Heart left ventricle (tissue), 16 donors: ENCODE measurements at regions not wholly inside any gene's neighbourhood (a gene's known extent, or its start where the extent isn't known, plus 50 kb on each side); places are given as distances from the start of the nearest gene placed in this dataset.

ENCODE experiments used
- ATAC-seq, 4 donors: fragments of 200-7000 bp; cut with Tn5 transposase; one replicate each; pipeline ENCODE4 v1.9.1; 2020 to 2022; ENCODE audit warnings: moderate library complexity in 4 of 4, mild to moderate bottlenecking in 3 of 4, moderate number of reproducible peaks in 1 of 4
- DNase-seq, 5 donors: peaks; one replicate each; pipeline ENCODE4 v3.0.0-alpha.2; 2020
- H3K27ac ChIP-seq, 12 donors: fragments of 200-600 bp; sonication (generic) in 4 of 12; one replicate each; pipeline versions ENCODE4 v1.5.0 to v1.8.0; 2016 to 2022; ENCODE audit warnings: mild to moderate bottlenecking in 2 of 12
- H3K27me3 ChIP-seq, 9 donors: fragments of 200-600 bp; sonication (generic) in 2 of 9; one replicate each; pipeline versions ENCODE4 v1.5.1 to v1.8.0; 2016 to 2022; ENCODE audit warnings: mild to moderate bottlenecking in 3 of 9
- H3K36me3 ChIP-seq, 9 donors: fragments of 200-600 bp; sonication (generic) in 2 of 9; one replicate each; pipeline versions ENCODE4 v1.5.0 to v1.8.0; 2018 to 2022; ENCODE audit warnings: mild to moderate bottlenecking in 2 of 9
- H3K4me1 ChIP-seq, 12 donors: fragments of 200-600 bp; sonication (generic) in 4 of 12; one replicate each; pipeline versions ENCODE4 v1.5.0 to v1.8.0; 2016 to 2022; ENCODE audit warnings: mild to moderate bottlenecking in 3 of 12
- H3K4me3 ChIP-seq, 12 donors: fragments of 200-600 bp; sonication (generic) in 4 of 12; one replicate each; pipeline versions ENCODE4 v1.5.0 to v1.8.0; 2017 to 2022; ENCODE audit warnings: mild to moderate bottlenecking in 9 of 12, moderate library complexity in 4 of 12
- H3K9me3 ChIP-seq, 12 donors: fragments of 200-600 bp; sonication (generic) in 4 of 12; one replicate each; pipeline versions ENCODE4 v1.5.0 to v1.8.0; 2016 to 2022; ENCODE audit warnings: mild to moderate bottlenecking in 1 of 12
- CTCF ChIP-seq, 12 donors: fragments of 200-600 bp; sonication (generic) in 4 of 12; IDR thresholded peaks; one replicate each; pipeline versions ENCODE4 v1.5.0 to v1.8.0; 2018 to 2022; ENCODE audit warnings: antibody characterized with exemption in 12 of 12, mild to moderate bottlenecking in 5 of 12
- POLR2A ChIP-seq, 2 donors: fragments of 450-650 bp; IDR thresholded peaks; one replicate each; pipeline ENCODE4 v1.6.1; 2017; ENCODE audit warnings: antibody characterized with exemption in 2 of 2, mild to moderate bottlenecking in 2 of 2, moderate library complexity in 2 of 2
- WGBS, 4 donors: extraction: QIAGEN DNeasy Blood & Tissue Kit in 2 of 4; methylation state at CpG; one replicate each; pipeline versions ENCODE4 v1.1.5 to v1.1.7; 2013 to 2018; 5-methylcytosine and 5-hydroxymethylcytosine counted together
- intact Hi-C, 10 donors: fragments of 100-400 bp; cut with DNase I; formaldehyde crosslinking; loops; one replicate each; pipeline versions ENCODE4 v1.11.1 to v1.14.2; 2022
- donor health status: ischemic (EF 13 %, LVEDD 7.1; RV severe dilation, severe dysfunction).
- donor health status: healthy with polysubstance abuse.
- donor health status: DM: no; HTN: yes; CAD: no.
- donor health status: DM: no; HTN: no; CAD: no.
- donor health status: ischemic (EF 25% LVEDD 6.9; RV normal size, moderate dysfunction).
- donor health status: ischemic (EF 25% LVEDD 5.7; RV mildly dilated, moderate dysfunction).
- donor health status: healthy.
- donor health status: DM: yes; HTN: yes; CAD: no.
- donor health status: ischemic (EF 35%, LVEDD 5.7; RV mildly dilated, moderate dysfunction).
- donor health status: nonischemic (EF 11% LVEDD 7.7; RV severe dilation, severe dysfunction).
- donor health status: DM: yes; HTN: yes; CAD: no.
- donor health status: PGD.
- donor health status: ischemic (EF 29% LVEDD 5.4; RV normal size, mild dysfunction).
- donor health status: nonischemic (EF 23%, LVEDD 6.1; RV moderate dilation, normal function).

GRCh38 chr1:17994046-17994445 is 113.6 kb upstream of the IGSF21 start:
- Histone ChIP-seq H3K36me3 (no peaks in the 10 kb centered on the region), H3K9me3 (no peaks in the 10 kb centered on the region), H3K4me3 (no peak overlapping the region), H3K27me3 (peaks cover 0 to 18% (median 0%) of the 10 kb centered on the region in 9 donors), H3K27ac (no peak overlapping the region), H3K4me1 (no peaks in the 10 kb centered on the region)
- intact Hi-C loops: no loop called here
- DNase-seq: no peak
- WGBS, 4 donors: 64 to 71% (median 70%) methylated on average over 5 of the region's 5 CpGs
- TF ChIP-seq CTCF (IDR thresholded peaks at IDR 0.05): no peak
- TF ChIP-seq POLR2A (IDR thresholded peaks at IDR 0.05): no peak
- no peak for ATAC-seq

GRCh38 chr1:17995480-17995879 is 112.1 kb upstream of the IGSF21 start:
- no peak overlapping the region for H3K27ac ChIP-seq
- peaks cover 0 to 18% (median 0%) of the 10 kb centered on the region in 9 donors for H3K27me3 ChIP-seq
- intact Hi-C loops: no loop called here
- TF ChIP-seq CTCF (IDR thresholded peaks at IDR 0.05) (no peak), POLR2A (IDR thresholded peaks at IDR 0.05) (no peak)
- WGBS, 4 donors: 81 to 95% (median 88%) methylated on average over 1 of the region's 1 CpG
- no peaks in the 10 kb centered on the region for H3K9me3 ChIP-seq
- no peaks in the 10 kb centered on the region for H3K4me1 ChIP-seq
- DNase-seq (no peak), ATAC-seq (no peak)
- no peak overlapping the region for H3K4me3 ChIP-seq
- H3K36me3 ChIP-seq: no peaks in the 10 kb centered on the region

- Histone ChIP-seq H3K36me3 (no peaks in the 10 kb centered on the region), H3K27me3 (peaks cover 0 to 25% (median 0%) of the 10 kb centered on the region in 9 donors), H3K9me3 (no peaks in the 10 kb centered on the region), H3K4me3 (no peak overlapping the region), H3K4me1 (peaks cover 0 to 4% (median 0%) of the 10 kb centered on the region in 12 donors), H3K27ac (no peak overlapping the region)
- intact Hi-C loops: no loop called here
- TF ChIP-seq POLR2A (IDR thresholded peaks at IDR 0.05) (no peak), CTCF (IDR thresholded peaks at IDR 0.05) (peak in 3 of 12 donors; percentile 2 to 21 (median 20))
- WGBS, 4 donors: 55 to 63% (median 60%) methylated on average over 5 to 6 of the region's 6 CpGs
- DNase-seq: no peak
- ATAC-seq: no peak
Measured at GRCh38 chr1:17998889-17999288, 108.7 kb upstream of the IGSF21 start.

- intact Hi-C loops: no loop called here
- H3K4me1 ChIP-seq: peaks cover 0 to 4% (median 0%) of the 10 kb centered on the region in 12 donors
- ATAC-seq (no peak), DNase-seq (no peak)
- H3K4me3 ChIP-seq: no peak overlapping the region
- no peaks in the 10 kb centered on the region for H3K9me3 ChIP-seq
- 61 to 70% (median 66%) methylated on average over 3 of the region's 3 CpGs for WGBS, 4 donors
- TF ChIP-seq POLR2A (IDR thresholded peaks at IDR 0.05) (no peak), CTCF (IDR thresholded peaks at IDR 0.05) (no peak)
- peaks cover 0 to 22% (median 0%) of the 10 kb centered on the region in 9 donors for H3K27me3 ChIP-seq
- no peaks in the 10 kb centered on the region for H3K36me3 ChIP-seq
- H3K27ac ChIP-seq: no peak overlapping the region
Measured at GRCh38 chr1:17999884-18000283, 107.7 kb upstream of the IGSF21 start.
